Ectodermal cell (in vitro differentiated cells): ENCODE measurements at regions not wholly inside any gene's neighbourhood (a gene's known extent, or its start where the extent isn't known, plus 50 kb on each side); places are given as distances from the start of the nearest gene placed in this dataset.

Experiments used
- H3K27ac ChIP-seq: 2 replicates; pipeline ENCODE4 v1.7.0; 2013; ENCODE audit warnings: mild to moderate bottlenecking, low read depth, low read length; ENCODE audit not compliant: insufficient read depth, poor library complexity, severe bottlenecking
- H3K27me3 ChIP-seq: 2 replicates; pipeline ENCODE4 v1.7.0; 2013; ENCODE audit warnings: mild to moderate bottlenecking, low read length; ENCODE audit not compliant: insufficient read depth, control insufficient read depth, poor library complexity, severe bottlenecking
- H3K36me3 ChIP-seq: one replicate; pipeline ENCODE4 v1.7.0; 2013; ENCODE audit warnings: low read length; ENCODE audit not compliant: control insufficient read depth, insufficient read depth
- H3K4me1 ChIP-seq: one replicate; pipeline ENCODE4 v1.7.0; 2013; ENCODE audit warnings: low read length; ENCODE audit not compliant: control insufficient read depth, insufficient read depth
- H3K4me3 ChIP-seq: 2 replicates; pipeline ENCODE4 v1.7.0; 2013; ENCODE audit warnings: low read depth, low read length, control low read depth; ENCODE audit not compliant: insufficient read depth
- H3K9me3 ChIP-seq: 2 replicates; pipeline ENCODE4 v1.7.0; 2013; ENCODE audit warnings: mild to moderate bottlenecking, low read length, moderate library complexity; ENCODE audit not compliant: control insufficient read depth
- WGBS, 2 experiments: methylation state at CpG; one replicate each; pipeline ENCODE4 v1.1.7; 2013; ENCODE audit warnings: missing lambda C conversion rate in 2 of 2; 5-methylcytosine and 5-hydroxymethylcytosine counted together

DNA sequence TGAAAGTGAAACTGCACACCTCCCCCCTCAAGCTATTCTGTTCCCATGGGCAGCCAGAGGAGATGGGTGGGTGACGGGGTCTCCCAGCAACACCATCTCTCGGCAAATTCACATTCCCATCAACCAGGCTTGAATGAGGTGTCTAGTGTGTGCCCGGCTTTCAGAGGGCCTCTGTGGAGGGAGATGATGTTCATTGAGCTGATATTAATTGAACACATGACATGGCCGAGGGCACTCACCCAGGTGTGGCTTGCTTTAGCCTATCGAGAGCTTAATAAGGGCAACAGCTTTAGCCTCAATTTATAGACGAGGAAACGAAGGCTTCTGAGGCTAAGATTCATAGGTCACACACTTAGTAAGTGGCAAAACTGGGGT lies 288.0 kb downstream of the UACA start:
- Histone ChIP-seq H3K9me3 (no peaks in the 10 kb centered on the region), H3K4me1 (peaks cover 1% of the 10 kb centered on the region), H3K36me3 (no peaks in the 10 kb centered on the region), H3K27ac (no peak overlapping the region), H3K27me3 (no peaks in the 10 kb centered on the region), H3K4me3 (no peak overlapping the region)
- 95 to 96% methylated on average over 7 of the region's 7 CpGs for WGBS, 2 experiments

DNA sequence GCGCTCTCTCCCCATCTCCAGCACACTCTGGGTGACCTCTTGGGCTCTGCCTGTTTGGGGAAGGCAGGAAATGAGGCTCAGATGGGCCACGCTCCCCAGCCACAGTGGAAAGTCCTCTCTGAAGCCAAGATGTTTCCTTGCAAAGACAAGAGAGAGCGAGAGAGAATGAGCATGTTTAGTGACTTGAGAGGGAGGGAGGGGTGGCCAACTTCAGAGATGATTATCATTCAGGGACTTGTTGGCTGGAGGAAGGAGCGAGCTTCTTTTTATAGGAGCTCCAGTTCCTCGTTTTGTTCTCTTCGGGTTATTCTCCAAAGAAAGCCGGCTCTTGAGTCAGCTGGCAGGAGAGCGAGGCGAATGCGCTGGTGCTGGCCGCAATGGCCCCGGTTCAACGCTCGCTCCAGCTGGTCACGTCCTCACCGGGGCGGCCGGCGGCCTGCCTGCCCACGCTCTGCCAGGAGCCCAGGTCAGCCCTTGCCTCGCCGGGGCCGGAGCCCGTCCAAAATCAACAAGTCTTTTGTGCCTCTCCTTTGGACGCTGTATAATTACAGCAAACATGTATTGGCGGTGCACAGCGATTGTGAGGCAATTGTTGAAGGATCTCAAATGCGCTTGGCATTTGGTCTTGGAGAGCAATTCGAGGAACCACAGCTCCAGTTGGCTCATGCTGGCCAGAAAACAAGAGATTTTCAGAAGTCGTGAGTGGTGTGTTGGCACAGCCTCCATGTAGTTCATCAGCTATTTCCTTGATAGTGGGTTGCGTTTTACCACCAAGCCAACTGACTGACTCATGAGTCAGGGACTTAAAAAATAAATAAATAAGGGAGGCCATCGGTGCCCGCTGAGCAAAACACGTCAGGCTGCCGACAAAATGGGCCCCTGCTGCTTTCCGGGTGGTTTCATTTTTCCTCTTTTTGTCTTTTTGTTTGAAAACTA lies 288.6 kb downstream of the UACA start:
- no peaks in the 10 kb centered on the region for H3K9me3 ChIP-seq
- WGBS, 2 experiments: 96% methylated on average over 36 of the region's 36 CpGs

DNA sequence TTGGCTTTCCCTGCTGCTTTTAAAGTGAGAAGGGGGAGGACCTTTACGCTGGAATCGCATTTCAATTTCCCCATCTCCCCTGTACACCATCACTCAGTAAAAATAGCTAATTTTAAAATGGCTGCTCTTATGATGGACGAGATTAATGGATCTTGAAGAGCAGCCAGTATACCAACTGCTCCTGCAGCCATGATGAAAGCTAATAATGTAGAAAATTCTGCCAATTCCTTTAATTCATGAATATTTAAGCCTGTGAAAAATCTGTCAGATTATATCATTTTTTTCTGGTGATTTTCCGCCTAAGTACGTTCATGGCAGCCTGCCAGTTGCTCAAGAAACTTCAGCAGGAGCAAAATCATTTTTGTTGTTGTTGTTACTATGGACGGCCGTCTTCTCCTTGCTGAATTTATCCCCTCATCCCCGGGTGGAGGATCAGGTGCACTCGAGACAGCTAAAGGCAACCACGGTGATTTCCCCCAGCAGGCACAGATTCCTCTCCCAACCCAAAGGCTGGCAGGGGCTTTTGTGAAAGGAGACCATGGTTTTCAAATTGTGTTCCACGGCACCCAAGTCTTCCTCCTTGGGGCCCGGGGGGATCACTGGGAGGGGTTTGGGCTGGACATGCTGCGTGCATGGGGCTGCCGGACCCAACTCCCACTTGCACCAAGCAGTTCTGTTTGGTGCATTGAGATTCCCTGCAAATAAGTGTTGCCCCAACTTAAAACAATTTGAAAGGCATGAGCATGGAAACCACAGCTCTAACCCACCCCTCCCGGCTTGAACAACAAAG lies 289.6 kb downstream of the UACA start:
- no peak overlapping the region for H3K4me3 ChIP-seq
- H3K27ac ChIP-seq: no peak overlapping the region
- H3K27me3 ChIP-seq: no peaks in the 10 kb centered on the region
- no peaks in the 10 kb centered on the region for H3K36me3 ChIP-seq
- H3K9me3 ChIP-seq: no peaks in the 10 kb centered on the region
- peaks cover 11% of the 10 kb centered on the region for H3K4me1 ChIP-seq
- 86 to 88% methylated on average over 14 of the region's 15 CpGs for WGBS, 2 experiments

More for the DNA sequence above, 288.6 kb downstream of the UACA start:
- Histone ChIP-seq H3K4me3 (no peak overlapping the region), H3K4me1 (peaks cover 8% of the 10 kb centered on the region), H3K36me3 (no peaks in the 10 kb centered on the region), H3K27ac (no peak overlapping the region), H3K27me3 (no peaks in the 10 kb centered on the region)

DNA sequence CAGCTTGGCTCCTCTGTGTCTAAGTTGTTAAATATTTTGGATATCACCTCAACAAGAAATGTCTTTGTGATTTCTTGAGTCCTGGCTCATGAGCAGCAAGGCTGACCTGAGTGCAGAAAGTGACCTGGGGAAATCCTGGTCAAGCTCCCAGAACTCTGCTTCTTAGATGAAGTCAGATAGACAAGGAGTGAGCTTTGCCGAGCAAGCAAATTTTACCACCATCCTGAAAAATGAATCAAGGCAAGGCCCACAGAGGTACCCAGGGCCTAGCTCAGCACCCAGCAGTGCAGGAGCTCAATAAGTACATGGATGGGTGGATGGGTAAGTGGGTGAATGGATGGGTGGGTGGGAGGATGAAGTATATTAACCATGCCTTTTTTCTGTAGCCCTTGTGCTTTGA lies 291.8 kb downstream of the UACA start:
- 0% methylated on average over 1 of the region's 1 CpG for WGBS, 2 experiments
- no peaks in the 10 kb centered on the region for H3K9me3 ChIP-seq

DNA sequence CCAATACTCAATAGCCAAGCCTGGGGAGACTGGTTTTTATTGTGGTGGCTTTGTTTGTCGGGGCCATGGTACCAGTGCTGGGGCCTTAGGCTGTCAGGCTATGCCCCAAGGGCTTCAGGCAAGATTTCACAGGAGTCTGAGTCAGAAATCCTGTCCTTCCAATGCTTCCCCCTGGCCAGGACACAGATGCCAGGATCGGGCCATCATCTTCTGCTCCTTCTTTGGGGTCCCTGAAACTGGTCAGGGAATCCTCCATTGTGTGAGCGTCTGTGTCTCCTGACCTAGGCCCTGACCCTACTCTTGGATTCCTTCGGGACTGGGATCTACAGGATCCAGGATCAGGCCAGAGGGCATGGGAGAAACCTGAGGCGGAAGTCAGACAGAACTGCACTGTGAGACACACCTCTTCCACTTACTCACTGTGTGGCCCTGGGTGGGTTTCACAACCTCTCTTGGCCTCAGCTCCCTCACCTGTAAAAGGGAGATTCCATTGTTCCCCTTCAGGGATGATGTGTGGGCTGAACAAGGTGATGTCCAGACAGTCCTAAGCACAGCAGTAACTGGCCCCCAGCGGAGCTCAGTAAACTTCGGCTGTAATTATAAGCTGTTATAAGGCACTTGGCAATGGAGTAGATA lies 292.7 kb downstream of the UACA start:
- Histone ChIP-seq H3K27ac (no peak overlapping the region), H3K9me3 (no peaks in the 10 kb centered on the region), H3K27me3 (no peaks in the 10 kb centered on the region), H3K4me3 (no peak overlapping the region), H3K36me3 (no peaks in the 10 kb centered on the region), H3K4me1 (peaks cover 11% of the 10 kb centered on the region)
- WGBS, 2 experiments: 95% methylated on average over 7 of the region's 7 CpGs

More for the DNA sequence above, 291.8 kb downstream of the UACA start:
- H3K27ac ChIP-seq: no peak overlapping the region
- peaks cover 11% of the 10 kb centered on the region for H3K4me1 ChIP-seq
- H3K36me3 ChIP-seq: no peaks in the 10 kb centered on the region
- no peak overlapping the region for H3K4me3 ChIP-seq
- H3K27me3 ChIP-seq: no peaks in the 10 kb centered on the region

DNA sequence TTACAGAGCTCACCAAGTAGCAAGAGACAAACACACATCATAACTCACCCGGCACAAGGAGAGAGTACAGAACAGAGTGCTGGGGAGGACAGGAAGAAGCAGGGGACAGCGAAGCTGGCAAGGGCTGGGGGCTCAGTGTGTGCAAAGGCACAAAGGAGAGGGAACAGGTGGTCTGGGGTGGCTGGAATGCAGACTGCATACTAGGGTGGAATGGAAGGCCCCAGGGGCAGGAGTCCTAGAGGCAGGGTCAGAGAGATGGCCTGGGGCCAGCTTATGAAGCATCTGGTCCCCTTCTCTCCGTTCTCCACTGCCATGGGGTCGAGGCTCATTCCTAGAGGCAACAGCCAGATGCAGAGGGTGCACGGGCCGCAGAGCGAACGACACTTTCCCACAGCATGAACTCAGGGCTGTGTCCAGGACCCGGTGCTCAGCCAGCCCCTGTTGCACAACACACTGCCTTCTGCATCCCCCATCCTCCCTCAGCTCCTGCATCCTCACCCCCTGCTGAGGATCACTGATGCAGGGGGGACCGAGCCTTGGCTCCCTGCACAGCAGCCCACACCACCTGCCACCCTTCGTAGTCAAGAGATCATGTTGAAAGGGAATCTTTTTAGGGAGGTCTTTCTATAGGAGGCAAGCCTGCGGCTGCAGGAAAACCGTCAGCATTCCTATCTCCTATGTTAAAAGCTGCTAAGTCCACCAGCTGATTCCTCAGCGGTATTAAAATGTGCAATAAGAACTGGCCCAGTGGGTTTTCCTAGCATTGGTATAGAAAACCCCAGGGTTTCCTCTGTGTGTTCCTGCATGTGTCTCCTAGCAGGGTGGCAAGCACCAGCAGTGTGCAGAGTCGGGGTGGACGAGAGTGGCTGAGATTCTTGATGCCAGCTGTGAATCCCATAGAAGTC lies 293.5 kb downstream of the UACA start:
- H3K27ac ChIP-seq: no peak overlapping the region
- WGBS, 2 experiments: 77 to 82% methylated on average over 16 of the region's 16 CpGs
- H3K36me3 ChIP-seq: no peaks in the 10 kb centered on the region
- H3K27me3 ChIP-seq: no peaks in the 10 kb centered on the region
- no peak overlapping the region for H3K4me3 ChIP-seq
- H3K4me1 ChIP-seq: peaks cover 11% of the 10 kb centered on the region
- no peaks in the 10 kb centered on the region for H3K9me3 ChIP-seq

DNA sequence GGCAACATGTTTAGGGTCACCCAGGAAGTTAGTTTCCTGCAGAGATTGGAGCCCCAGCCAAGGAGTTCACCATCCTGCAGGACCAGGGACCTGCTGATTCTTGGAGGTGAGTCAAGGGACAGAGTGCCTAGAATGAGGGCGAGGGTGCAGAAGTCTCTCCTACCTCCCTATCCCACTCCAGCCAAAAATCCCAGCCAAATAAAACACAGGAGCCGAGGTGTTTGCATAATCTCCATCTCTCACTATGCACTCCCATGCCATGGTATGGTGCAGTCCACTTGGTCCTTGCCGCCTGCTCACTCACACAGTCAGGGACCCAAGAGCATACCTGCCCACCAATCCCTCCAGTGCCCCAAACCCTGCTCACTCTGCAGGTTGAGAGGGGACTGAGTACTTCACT lies 294.2 kb downstream of the UACA start:
- H3K27me3 ChIP-seq: no peaks in the 10 kb centered on the region
- H3K9me3 ChIP-seq: no peaks in the 10 kb centered on the region
- H3K27ac ChIP-seq: no peak overlapping the region
- WGBS, 2 experiments: 93 to 97% methylated on average over 3 of the region's 3 CpGs
- no peaks in the 10 kb centered on the region for H3K36me3 ChIP-seq
- H3K4me3 ChIP-seq: no peak overlapping the region
- peaks cover 11% of the 10 kb centered on the region for H3K4me1 ChIP-seq

DNA sequence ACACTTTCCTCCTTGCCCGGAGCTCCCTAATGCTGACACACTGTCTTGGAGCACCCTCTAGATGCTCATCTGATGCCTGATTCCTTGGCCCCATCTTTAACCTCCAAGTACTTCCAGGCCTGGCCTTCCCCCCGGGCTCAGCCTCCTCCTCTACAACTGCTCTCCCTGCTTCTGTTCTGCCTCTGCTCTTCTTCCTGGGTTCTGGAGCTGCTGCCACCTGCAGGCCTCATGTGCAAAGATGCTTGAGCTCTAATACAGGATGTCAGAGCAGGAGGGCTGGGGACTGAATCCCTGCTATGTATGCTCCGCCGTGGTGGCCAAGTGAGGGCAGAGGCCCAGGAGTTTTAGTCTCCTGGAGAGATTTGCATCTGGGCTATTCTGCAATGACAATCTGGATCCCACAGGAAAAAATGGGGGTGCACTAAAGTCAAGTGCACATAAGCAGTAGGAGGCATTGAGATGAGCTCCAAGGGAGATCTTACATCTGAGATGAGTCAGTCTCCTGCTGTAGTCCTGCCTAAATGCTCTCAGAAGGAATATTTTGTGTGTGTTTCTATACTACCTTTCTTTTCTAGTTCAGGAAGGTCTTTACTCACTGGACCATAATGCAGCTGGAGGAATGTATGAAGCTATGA lies 296.3 kb downstream of the UACA start:
- Histone ChIP-seq H3K36me3 (no peaks in the 10 kb centered on the region), H3K4me3 (no peak overlapping the region), H3K27ac (no peak overlapping the region), H3K9me3 (no peaks in the 10 kb centered on the region), H3K27me3 (no peaks in the 10 kb centered on the region), H3K4me1 (peaks cover 11% of the 10 kb centered on the region)
- WGBS, 2 experiments: 69 to 70% methylated on average over 4 of the region's 4 CpGs

DNA sequence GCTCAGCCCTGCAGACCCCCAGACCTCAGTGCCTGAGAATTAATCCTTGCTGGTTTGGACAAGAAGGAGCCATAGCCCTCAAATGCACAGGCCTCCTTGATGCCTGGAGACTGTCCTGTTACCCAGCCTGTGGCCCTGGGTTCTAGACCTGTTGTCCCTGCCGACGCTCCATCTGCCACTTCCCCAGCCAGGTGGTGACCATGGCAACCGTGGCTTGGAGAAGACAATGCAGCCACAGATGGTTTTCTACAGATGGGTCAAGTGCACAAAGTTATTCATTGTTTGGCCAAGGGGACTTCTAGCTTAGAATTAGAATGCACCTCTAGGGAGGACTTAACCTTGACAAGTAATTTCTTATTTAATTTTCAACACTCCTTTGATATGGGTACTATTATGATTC lies 297.1 kb downstream of the UACA start:
- peaks cover 11% of the 10 kb centered on the region for H3K4me1 ChIP-seq
- H3K4me3 ChIP-seq: no peak overlapping the region
- H3K9me3 ChIP-seq: no peaks in the 10 kb centered on the region
- H3K27me3 ChIP-seq: no peaks in the 10 kb centered on the region
- H3K27ac ChIP-seq: no peak overlapping the region
- no peaks in the 10 kb centered on the region for H3K36me3 ChIP-seq
- 62 to 65% methylated on average over 3 of the region's 3 CpGs for WGBS, 2 experiments
